Transverse colon (tissue), 4 donors: ENCODE measurements at regions not wholly inside any gene's neighbourhood (a gene's known extent, or its start where the extent isn't known, plus 50 kb on each side); places are given as distances from the start of the nearest gene placed in this dataset.

Source experiments
- DNase-seq: peaks from one replicate; pipeline ENCODE4 v3.0.0-alpha.2; 2019
- H3K27ac ChIP-seq, 4 donors: fragments of 200-600 bp; sonication (generic); 2 replicates each; pipeline ENCODE4 v1.5.1; 2016 to 2018; ENCODE audit warnings: inconsistent platforms in 4 of 4
- H3K27me3 ChIP-seq: fragments of 200-600 bp; sonication (generic); 2 replicates; pipeline ENCODE4 v1.5.1; 2017; ENCODE audit warnings: inconsistent platforms
- H3K36me3 ChIP-seq, 4 donors: fragments of 200-600 bp; sonication (generic); 2 replicates each; pipeline ENCODE4 v1.5.1; 2017 to 2019; ENCODE audit warnings: inconsistent platforms in 4 of 4
- H3K4me1 ChIP-seq, 4 donors: fragments of 200-600 bp; sonication (generic); 2 replicates each; pipeline ENCODE4 v1.5.1; 2017 to 2020; ENCODE audit warnings: inconsistent platforms in 4 of 4
- H3K4me3 ChIP-seq, 4 donors: fragments of 200-600 bp; sonication (generic); 1 replicate in 1 of 4; 2 replicates in 3 of 4; pipeline versions ENCODE4 v1.5.1 to v1.6.1; 2017 to 2019; ENCODE audit warnings: inconsistent platforms in 4 of 4
- H3K9me3 ChIP-seq, 2 donors: fragments of 200-600 bp; sonication (generic); 2 replicates each; pipeline ENCODE4 v1.5.1; 2017 to 2019; ENCODE audit warnings: inconsistent platforms in 2 of 2
- CTCF ChIP-seq, 5 experiments: fragments of 200-600 bp in 3 of 5; fragments of 450-650 bp in 2 of 5; sonication (generic) in 3 of 5; IDR thresholded peaks; 1 replicate in 2 of 5; 2 replicates in 3 of 5; pipeline ENCODE4 v1.5.1; 2016 to 2017; ENCODE audit warnings: antibody characterized with exemption in 5 of 5, inconsistent platforms in 3 of 5, mild to moderate bottlenecking in 2 of 5, moderate library complexity in 1 of 5
- EP300 ChIP-seq: sonication (generic); formaldehyde crosslinking; IDR thresholded peaks from one replicate; pipeline ENCODE4 v1.6.1; 2017; ENCODE audit warnings: antibody characterized with exemption, low read depth
- POLR2A ChIP-seq: fragments of 450-650 bp; IDR thresholded peaks from one replicate; pipeline ENCODE4 v1.6.1; 2016; ENCODE audit warnings: antibody characterized with exemption, mild to moderate bottlenecking, moderate library complexity
- POLR2AphosphoS5 ChIP-seq, 3 donors: sonication (generic); formaldehyde crosslinking; IDR thresholded peaks; one replicate each; pipeline ENCODE4 v1.6.1; 2016; ENCODE audit warnings: antibody characterized with exemption in 3 of 3
- WGBS, 2 donors: methylation state at CpG; one replicate each; pipeline ENCODE4 v1.1.5; 2018; ENCODE audit warnings: low coverage in 1 of 2; 5-methylcytosine and 5-hydroxymethylcytosine counted together
- in situ Hi-C, 4 donors: fragments of 200-750 bp; cut with MboI; loops; one replicate each; pipeline versions ENCODE4 v1.15.0 to v1.15.1; 2017; ENCODE audit warnings: low sequenced_read_pairs in 3 of 4, low pct_ligation_motif_present in 1 of 4, low pct_unique_long_range_greater_than_20kb in 1 of 4
- intact Hi-C: fragments of 100-400 bp; cut with DNase I; formaldehyde crosslinking; loops from one replicate; pipeline ENCODE4 v1.15.1; 2023; ENCODE audit warnings: low total_unique reads

- H3K4me3 ChIP-seq: no peak overlapping the region
- TF ChIP-seq EP300 (no peak), CTCF (IDR thresholded peaks at IDR 0.05) (no peak), POLR2AphosphoS5 (IDR thresholded peaks at IDR 0.05) (no peak), POLR2A (no peak)
- DNase-seq: no peak
- H3K27me3 ChIP-seq: no peaks in the 10 kb centered on the region
- H3K36me3 ChIP-seq: no peaks in the 10 kb centered on the region
- intact Hi-C loops: no loop called here
- H3K27ac ChIP-seq: no peak overlapping the region
- in situ Hi-C loops: no loop called here
- H3K9me3 ChIP-seq: no peaks in the 10 kb centered on the region
- 49 to 90% methylated on average over 2 of the region's 2 CpGs for WGBS, 2 donors
- H3K4me1 ChIP-seq: peaks cover 0 to 4% (median 0%) of the 10 kb centered on the region in 4 donors
Observed at GRCh38 chr4:84277923-84278322, 221.2 kb downstream of the NKX6-1 start.

GRCh38 chr4:84276752-84277151 lies 222.3 kb downstream of the NKX6-1 start:
- in situ Hi-C loops: no loop called here
- H3K36me3 ChIP-seq: no peaks in the 10 kb centered on the region
- no peak overlapping the region for H3K4me3 ChIP-seq
- no peaks in the 10 kb centered on the region for H3K27me3 ChIP-seq
- no peak overlapping the region for H3K27ac ChIP-seq
- peaks cover 0 to 4% (median 0%) of the 10 kb centered on the region in 4 donors for H3K4me1 ChIP-seq
- intact Hi-C loops: no loop called here
- 64 to 67% methylated on average over 1 of the region's 1 CpG for WGBS, 2 donors
- TF ChIP-seq CTCF (IDR thresholded peaks at IDR 0.05): no peak
- TF ChIP-seq POLR2AphosphoS5 (IDR thresholded peaks at IDR 0.05): no peak
- TF ChIP-seq POLR2A: no peak
- TF ChIP-seq EP300: no peak
- no peaks in the 10 kb centered on the region for H3K9me3 ChIP-seq
- DNase-seq: no peak

GRCh38 chr4:84269536-84270044 lies 229.5 kb downstream of the NKX6-1 start:
- in situ Hi-C loops (no loop called here), intact Hi-C loops (no loop called here)
- DNase-seq: no peak
- TF ChIP-seq EP300: no peak
- TF ChIP-seq POLR2A: no peak
- no peak for TF ChIP-seq CTCF (IDR thresholded peaks at IDR 0.05)
- no peak for TF ChIP-seq POLR2AphosphoS5 (IDR thresholded peaks at IDR 0.05)
- no peaks in the 10 kb centered on the region for H3K27me3 ChIP-seq
- no peaks in the 10 kb centered on the region for H3K36me3 ChIP-seq
- H3K27ac ChIP-seq: no peak overlapping the region
- H3K9me3 ChIP-seq: no peaks in the 10 kb centered on the region
- H3K4me3 ChIP-seq: no peak overlapping the region
- H3K4me1 ChIP-seq: no peaks in the 10 kb centered on the region

GRCh38 chr4:84264652-84265051 lies 234.4 kb downstream of the NKX6-1 start:
- H3K27ac ChIP-seq: no peak overlapping the region
- no peak for DNase-seq
- no peaks in the 10 kb centered on the region for H3K4me1 ChIP-seq
- H3K4me3 ChIP-seq: no peak overlapping the region
- peaks cover 6 to 13% of the 10 kb centered on the region in 2 donors for H3K9me3 ChIP-seq
- TF ChIP-seq POLR2AphosphoS5 (IDR thresholded peaks at IDR 0.05) (no peak), EP300 (no peak), POLR2A (no peak), CTCF (IDR thresholded peaks at IDR 0.05) (no peak)
- no peaks in the 10 kb centered on the region for H3K36me3 ChIP-seq
- no peaks in the 10 kb centered on the region for H3K27me3 ChIP-seq
- in situ Hi-C loops (no loop called here), intact Hi-C loops (no loop called here)
